ENCODE measurements at regions not wholly inside any gene's neighbourhood (a gene's known extent, or its start where the extent isn't known, plus 50 kb on each side); places are given as distances from the start of the nearest gene placed in this dataset.
"Not testable (repeated sequence)": the region's sequence is repeated elsewhere in the genome, so short reads cannot be mapped to it uniquely, and the experiment has no call there.

DNA sequence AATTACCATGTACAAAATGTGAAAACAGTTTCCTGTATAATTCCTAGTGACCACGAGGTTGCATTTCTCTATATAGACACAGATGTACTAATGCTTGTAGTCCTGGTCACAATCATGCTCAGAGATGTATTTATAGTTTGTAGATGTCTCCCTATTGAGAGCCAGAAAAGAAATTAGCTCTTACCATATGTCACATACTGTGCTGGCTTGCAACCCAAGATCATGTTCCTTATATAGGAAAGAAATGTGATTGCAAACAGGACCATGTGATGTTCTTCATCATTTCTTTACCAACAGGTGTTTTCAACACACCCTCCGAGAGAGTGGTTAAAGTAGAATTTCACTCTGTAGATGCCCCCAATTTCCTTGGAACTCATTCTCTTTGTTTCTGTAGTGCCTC is 369.4 kb downstream of the CBLN4 start:
- no peak for DNase-seq (ENCODE audit: low read depth, low spot score)

DNA sequence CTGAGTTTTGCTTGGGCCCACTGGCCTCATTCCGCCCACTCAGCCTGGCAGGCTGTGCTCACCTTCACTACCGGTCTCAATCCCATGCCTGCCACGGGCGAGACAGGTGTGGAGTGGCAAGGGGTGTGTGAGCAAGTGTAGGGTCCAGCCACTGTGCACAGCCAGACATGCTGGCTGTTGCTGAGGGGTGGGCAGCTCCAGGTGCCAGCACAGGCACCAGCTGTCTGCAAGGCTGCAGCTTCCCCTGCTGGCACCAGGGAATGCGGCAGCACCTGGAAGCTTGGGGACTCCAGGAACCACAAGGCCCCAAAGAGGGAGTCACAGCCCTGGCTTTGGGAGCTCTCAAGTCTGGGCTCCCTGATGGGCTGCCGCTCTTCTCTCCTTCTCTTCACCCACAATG is 372.7 kb downstream of the CBLN4 start:
- no peak for DNase-seq (ENCODE audit: low read depth, low spot score)
- H3K4me3 ChIP-seq (ENCODE audit: low read length): no peak overlapping the region

More for the DNA sequence above, 369.4 kb downstream of the CBLN4 start:
- H3K4me3 ChIP-seq (ENCODE audit: low read length): no peak overlapping the region

DNA sequence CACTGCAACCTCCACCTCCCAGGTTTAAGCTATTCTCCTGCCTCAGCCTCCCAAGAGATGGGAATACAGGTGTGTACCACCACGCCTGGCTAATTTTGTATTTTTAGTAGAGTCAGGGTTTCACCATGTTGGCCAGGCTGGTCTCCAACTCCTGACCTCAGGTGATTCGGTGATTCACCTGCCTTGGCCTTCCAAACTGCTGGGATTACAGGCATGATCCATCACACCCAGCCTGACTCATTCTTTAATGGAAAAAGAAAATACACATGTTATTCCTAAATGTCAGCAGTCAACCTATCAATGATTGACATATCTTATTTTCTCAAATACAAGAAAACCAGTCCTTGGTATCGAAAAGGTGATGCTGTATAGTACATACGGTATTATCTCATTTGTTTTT is 376.2 kb downstream of the CBLN4 start:
- DNase-seq (ENCODE audit: low read depth, low spot score); H3K4me3 ChIP-seq (ENCODE audit: low read length): not testable (repeated sequence)

DNA sequence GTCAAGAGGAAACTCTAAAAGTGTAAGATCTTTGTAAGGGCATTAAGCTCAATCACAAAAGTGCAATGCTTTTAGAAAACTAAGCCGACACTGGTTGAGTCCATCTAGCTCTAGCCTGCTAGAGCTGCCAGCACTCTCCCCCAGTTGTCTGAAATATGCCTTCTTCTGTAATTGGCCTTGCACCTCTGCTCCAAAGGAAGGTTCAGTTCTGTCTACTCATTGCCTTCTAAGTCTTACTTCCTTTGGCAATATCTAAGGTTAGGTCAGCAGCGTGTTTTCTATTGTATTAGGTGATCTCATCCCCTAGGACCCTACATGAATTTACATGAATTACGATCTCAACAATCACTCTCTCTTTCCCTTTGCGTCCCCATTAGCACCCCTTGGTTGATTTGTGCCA is 378.6 kb downstream of the CBLN4 start:
- no peak overlapping the region for H3K4me3 ChIP-seq (ENCODE audit: low read length)
- DNase-seq (ENCODE audit: low read depth, low spot score): no peak

DNA sequence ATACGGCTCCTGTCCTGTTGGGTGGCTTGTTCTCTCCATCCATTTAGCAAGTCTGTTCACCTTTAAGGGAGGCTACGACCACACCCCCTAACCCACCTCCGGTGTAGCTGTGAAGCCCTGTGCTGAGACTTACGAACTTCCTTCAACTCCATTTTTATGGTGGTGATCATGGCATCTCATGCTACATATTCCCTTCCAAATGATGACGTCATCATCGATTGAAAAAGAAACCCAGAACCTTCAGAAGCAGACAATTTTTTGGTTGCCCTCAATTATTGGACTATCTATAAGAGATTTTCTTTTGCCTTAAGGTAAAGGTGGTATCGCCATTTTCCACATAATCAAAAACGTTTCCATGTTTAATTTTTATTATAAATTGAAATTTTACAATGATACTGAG is 389.0 kb downstream of the CBLN4 start:
- no peak for DNase-seq (ENCODE audit: low read depth, low spot score)
- no peak overlapping the region for H3K4me3 ChIP-seq (ENCODE audit: low read length)

DNA sequence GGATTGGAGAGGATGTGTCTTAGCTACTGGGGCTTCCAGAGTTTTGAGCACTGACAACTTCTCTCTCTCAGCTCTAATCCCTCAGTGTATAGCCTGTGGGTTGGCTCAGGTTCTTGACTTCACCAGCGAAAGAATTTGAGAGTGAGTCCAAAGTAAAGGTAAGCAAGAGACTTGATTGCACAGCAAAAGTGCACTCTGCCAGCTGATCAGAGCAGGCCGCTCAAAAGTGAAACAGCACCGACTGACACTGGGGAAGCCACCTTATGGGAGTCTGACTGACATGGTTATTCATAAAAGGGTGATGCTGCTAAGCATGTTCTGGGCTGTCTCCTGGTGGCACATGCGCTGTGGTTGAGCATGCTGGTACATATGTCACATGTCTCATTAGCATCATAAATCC is 389.5 kb downstream of the CBLN4 start:
- DNase-seq (ENCODE audit: low read depth, low spot score): no peak
- H3K4me3 ChIP-seq (ENCODE audit: low read length): no peak overlapping the region

DNA sequence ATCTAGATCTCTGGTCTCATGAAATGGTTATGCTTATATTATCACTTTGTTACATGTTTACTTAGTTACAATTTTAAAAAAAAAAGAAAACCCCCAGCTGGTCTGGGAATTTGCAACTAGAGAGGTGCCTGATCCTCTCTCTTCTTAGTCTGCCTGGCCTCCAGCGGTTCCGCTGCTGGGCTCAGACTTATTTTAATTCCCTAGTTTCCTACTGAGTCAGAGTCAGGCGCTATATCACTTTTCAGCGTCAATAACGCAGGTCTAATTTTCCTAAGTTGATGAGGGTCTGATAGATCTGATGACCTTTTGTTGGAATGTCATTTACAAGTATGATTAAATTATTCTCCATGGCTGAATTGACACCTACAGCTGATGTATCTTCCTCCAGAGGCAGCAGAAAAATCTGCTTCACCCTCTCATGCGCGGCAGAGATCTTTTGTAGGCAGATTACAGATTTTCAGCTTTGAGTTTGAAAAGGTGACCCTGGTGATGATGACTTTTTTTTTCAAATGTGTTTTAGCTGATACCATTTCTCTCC is 391.0 kb downstream of the CBLN4 start:
- no peak for DNase-seq (ENCODE audit: low read depth, low spot score)
- H3K4me3 ChIP-seq (ENCODE audit: low read length): no peak overlapping the region

DNA sequence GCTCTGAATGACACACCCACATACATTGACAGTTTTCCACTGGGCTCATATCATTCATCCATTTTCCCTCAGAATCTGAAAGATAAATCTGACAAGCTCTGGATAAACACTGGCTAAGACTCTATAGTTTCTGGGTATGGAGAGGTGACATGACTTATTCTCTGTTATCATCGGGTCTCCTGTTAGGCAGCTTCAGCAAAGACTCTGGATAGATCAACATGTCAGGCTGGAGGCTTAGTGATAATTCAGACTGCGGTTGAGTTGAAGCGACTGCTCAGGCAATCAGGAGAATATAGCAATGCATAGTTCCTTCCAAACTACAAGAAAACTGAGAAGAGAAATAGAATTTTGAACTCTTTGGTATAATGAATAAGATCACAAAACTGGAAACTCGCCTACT is 394.6 kb downstream of the CBLN4 start:
- DNase-seq (ENCODE audit: low read depth, low spot score): no peak
- H3K4me3 ChIP-seq (ENCODE audit: low read length): no peak overlapping the region

DNA sequence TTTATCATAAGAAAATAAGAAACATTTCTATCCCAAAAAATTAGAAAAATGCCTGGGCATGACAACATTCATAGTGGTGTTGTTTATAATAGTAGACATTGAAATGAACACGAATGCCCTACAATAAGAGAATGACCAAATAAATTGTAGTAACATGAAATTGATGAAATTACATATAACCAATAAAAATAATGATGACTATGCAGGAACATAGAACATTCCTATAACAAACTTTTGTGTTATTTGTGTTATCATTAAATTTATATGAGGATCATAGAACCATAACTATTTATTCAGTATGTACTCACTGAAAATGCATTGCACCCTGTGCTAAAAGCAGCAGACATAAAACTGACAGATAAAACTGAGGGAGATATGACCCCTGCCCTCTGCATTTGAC is 399.7 kb downstream of the CBLN4 start:
- H3K4me3 ChIP-seq (ENCODE audit: low read length): no peak overlapping the region
- DNase-seq (ENCODE audit: low read depth, low spot score): no peak

DNA sequence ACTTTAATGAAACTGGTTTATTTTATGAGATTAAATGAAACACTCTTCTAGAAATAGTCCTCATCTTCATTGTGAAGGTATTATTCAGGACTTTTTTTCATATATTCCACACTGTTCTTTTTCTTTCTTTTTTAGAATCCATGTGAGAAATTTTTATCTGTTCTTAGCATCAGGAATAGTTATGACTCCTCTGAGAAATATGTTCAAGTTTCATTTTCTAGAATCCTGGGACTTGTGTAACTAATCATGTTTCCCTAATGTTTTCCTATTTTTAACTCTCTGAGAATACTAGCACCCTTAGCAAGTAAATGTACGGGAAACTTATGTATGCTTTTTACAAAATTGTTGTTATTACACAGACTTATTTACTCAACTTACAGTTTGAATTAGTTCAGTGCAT is 407.8 kb downstream of the CBLN4 start:
- no peak overlapping the region for H3K4me3 ChIP-seq (ENCODE audit: low read length)
- no peak for DNase-seq (ENCODE audit: low read depth, low spot score)

DNA sequence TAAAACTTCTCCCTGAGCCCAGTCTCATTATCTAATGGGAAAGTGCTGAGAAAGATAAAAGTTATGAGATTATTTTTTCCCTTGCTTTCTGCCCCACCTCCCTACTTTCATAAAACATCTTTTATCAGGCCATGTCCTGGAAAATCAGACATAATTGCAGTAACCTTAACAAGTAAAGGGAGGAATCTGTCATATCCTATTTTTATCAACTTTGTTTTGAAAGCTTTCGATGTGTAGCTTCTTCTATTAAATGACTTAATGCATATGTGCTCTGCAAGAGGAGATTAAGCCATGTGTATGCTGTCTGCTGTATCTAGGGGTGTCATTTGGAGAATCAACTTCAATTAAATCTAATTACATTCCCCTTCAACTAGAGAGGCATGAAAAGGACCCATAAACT is 408.9 kb downstream of the CBLN4 start:
- DNase-seq (ENCODE audit: low read depth, low spot score): no peak
- H3K4me3 ChIP-seq (ENCODE audit: low read length): no peak overlapping the region

DNA sequence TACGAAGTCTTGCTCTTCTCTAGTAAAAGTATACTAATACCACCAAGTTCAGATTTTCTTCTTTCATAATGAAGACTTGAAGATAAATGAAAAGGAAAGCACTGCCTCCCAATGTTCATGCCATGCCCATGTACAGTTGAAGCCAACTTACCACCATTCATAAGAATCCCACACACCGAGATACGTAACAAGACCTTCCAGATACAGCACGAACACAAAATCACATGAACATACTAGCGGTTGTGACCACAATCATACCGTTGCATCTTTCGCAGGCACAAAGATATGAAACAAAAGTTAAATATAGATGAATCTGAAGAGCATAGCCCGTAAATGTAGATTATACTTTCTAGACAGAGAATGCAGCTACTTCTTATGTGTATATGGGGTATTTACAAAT is 412.5 kb downstream of the CBLN4 start:
- no peak overlapping the region for H3K4me3 ChIP-seq (ENCODE audit: low read length)
- no peak for DNase-seq (ENCODE audit: low read depth, low spot score)

DNA sequence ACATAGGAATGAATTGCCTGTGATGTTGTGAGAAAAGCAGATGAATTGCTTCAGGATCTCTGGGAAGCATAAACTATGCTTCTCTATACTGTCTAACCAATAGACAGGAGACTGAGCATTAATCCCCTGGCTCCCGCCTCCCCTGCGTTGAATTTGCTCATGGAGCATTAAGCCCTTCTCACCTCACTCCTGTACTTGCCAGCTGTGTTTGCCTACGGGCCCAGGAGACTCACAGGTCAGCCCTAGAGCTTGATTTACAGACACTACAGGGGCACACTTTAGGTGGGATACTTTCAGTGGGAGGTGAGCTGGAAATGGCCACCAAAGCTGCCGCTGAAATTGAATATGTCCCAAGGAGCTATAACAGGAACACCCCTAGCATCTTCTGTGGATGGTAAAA is 418.7 kb downstream of the CBLN4 start:
- H3K4me3 ChIP-seq (ENCODE audit: low read length): no peak overlapping the region
- no peak for DNase-seq (ENCODE audit: low read depth, low spot score)

DNA sequence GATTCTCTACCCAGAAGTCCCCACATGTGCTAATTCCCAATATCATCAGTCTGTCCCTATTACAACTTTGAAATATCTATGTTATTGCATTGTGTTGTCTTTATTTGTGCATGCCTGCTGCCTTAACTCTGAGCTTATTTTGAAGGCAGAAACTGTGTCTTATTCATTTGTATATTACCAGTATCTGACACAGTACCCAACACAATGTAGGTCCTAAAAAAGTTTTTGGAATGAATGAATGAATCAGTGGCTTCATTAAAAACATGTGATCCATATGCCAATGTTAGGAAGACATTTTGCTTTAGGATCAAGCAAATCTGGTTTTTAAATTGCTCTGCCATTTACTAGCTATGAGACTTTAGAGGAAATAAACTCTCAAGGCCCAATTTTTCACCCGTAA is 420.4 kb downstream of the CBLN4 start:
- no peak for DNase-seq (ENCODE audit: low read depth, low spot score)
- no peak overlapping the region for H3K4me3 ChIP-seq (ENCODE audit: low read length)

DNA sequence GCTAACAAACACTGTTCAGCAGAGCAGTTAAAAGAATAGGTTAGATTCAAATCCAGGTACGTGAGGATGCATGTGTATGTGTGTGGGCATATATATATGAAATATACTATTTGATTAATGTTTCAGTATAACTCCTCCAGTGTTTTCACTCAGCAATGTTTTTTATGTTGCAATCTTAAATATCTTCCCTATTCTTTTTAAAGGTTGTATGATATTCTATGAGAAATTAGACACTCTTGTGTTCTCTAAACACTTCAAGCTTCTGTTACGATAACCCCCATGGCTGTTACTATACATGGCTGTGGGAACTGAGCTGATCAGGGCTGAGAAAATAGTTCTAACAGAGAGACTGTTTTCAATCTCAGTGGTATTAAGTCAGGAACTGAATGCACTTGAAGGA is 421.0 kb downstream of the CBLN4 start:
- no peak overlapping the region for H3K4me3 ChIP-seq (ENCODE audit: low read length)
- DNase-seq (ENCODE audit: low read depth, low spot score): no peak

DNA sequence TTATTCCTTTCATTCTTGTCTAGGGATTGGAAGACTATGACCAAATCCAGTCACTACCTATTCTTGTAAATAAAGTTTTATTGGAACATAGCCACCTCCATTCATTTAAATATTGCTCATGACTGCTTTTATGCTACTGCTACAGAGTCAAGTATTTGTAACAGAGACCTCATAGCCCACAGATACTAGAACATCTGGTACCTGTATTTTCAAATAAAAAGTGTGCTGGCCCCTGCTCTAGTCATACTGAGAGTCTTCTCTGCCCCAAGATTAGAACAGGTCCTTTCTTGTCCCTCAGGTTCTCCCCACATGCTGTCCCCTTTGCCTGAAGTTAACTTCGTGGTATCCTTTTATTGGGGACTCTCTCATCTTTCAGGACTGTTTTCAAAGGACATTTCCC is 422.3 kb downstream of the CBLN4 start:
- DNase-seq (ENCODE audit: low read depth, low spot score): no peak
- H3K4me3 ChIP-seq (ENCODE audit: low read length): no peak overlapping the region

DNA sequence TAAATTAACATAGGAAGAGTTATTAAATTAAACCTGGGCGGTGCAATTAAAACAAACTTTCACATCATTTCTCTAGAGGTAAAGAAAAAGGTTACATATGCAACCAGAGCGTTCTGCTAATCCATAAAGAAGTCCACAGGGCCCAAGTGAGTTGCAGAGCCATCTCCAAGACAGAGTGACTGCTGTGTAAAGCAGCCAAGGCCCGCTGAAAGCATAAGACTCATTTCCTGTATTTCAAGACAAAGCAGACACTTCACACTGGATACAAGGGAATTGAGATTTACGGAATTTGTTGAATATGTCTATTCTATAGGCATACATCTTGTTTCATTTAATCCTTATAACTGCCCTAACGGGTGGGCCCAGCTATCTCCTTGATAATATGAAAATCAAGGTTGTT is 422.8 kb downstream of the CBLN4 start:
- H3K4me3 ChIP-seq (ENCODE audit: low read length): no peak overlapping the region
- DNase-seq (ENCODE audit: low read depth, low spot score): no peak

DNA sequence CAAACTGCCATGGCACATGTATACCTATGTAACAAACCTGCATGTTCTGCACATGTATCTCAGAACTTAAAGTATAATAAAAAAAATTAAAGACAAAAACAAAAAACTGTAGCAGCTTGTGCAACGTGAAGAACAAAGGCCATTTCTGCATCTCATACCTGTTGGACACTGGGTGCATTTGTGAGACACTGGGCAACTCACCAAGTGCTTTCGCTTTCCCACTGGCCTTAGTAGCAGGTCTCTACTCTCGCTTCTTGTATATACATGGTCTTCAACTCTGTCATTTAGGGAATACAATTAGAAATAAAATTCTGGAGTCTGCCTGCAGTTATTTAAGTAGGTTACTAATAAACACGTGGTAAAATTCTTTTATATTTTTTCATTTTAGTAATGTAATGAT is 423.8 kb downstream of the CBLN4 start:
- no peak overlapping the region for H3K4me3 ChIP-seq (ENCODE audit: low read length)
- DNase-seq (ENCODE audit: low read depth, low spot score): no peak

DNA sequence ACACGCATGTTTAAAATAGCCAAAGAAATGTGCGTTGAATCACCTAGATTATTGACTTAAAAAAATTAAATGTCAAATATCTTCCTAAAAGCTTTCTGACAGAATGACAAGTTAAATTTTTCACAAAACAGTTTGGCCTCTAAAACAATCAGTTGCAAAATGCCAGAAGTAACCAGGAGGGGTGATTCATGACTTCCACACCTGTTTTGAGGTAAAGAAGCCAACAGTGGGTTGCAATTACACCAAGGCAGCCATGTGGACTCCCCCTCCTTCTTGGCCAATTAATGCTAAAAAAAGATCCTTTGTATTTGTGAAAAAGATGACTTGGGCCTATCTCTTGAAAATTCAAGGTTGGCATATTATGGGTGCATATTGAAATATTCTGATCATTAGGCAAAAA is 424.8 kb downstream of the CBLN4 start:
- no peak overlapping the region for H3K4me3 ChIP-seq (ENCODE audit: low read length)
- DNase-seq (ENCODE audit: low read depth, low spot score): no peak

DNA sequence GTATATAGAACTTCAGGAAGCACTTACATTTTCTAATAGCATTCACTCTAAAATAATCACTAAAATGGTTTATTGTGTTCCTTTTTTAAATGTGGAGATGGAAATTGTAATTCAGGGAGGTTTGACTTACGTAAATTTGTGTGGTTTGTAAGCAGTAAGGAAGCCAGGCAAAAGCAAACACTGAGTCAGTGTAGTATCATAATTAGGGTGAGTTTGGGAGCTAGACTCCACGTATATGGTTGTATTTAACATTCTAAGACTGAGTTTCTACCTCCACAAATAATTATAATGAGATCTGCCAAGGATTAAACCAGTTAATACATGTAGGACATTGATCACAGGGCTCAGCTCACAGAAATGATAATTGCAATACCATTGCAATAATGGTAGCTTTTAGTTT is 425.5 kb downstream of the CBLN4 start:
- no peak for DNase-seq (ENCODE audit: low read depth, low spot score)
- H3K4me3 ChIP-seq (ENCODE audit: low read length): no peak overlapping the region

DNA sequence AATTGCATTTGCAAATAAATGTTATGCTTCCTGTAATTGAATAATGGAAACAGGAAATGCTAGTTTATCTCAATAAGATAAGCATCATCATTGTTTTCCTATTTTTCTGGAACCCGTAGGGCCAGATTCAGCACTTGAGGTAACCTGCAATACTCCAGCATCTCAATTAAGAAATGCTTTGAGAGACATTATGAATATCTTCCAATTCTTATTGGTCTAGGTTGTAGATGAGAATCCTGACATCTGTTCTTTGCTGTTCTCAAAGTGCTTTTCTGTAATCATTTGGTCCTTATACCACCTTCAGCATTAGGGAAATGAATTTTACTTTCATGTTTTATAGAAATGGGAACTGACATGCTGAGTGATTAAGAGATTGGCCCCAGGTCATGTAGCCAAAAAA is 428.3 kb downstream of the CBLN4 start:
- H3K4me3 ChIP-seq (ENCODE audit: low read length): no peak overlapping the region
- no peak for DNase-seq (ENCODE audit: low read depth, low spot score)

DNA sequence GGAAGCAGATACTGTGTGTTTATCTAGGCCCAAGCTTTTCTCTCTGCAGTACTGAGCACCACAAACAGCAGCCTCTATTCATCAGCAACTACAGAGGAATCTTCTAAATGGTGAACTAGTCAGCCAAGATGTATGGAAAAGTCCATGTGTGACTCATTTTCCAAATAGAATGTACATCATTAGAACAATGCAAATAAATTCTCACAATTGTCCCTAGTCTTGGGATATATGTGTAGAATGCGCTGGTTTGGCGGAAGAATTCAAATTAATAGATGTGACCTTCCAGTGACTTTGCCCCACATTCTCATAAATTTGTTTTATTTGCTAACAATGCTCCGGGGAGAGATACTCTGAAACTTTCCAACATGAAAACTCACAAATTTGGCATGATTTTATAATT is 436.2 kb downstream of the CBLN4 start:
- DNase-seq (ENCODE audit: low read depth, low spot score): no peak
- H3K4me3 ChIP-seq (ENCODE audit: low read length): no peak overlapping the region

All from Jurkat, Clone E6-1 (cell line).